ENCODE measurements at regions not wholly inside any gene's neighbourhood (a gene's known extent, or its start where the extent isn't known, plus 50 kb on each side); places are given as distances from the start of the nearest gene placed in this dataset.

DNA sequence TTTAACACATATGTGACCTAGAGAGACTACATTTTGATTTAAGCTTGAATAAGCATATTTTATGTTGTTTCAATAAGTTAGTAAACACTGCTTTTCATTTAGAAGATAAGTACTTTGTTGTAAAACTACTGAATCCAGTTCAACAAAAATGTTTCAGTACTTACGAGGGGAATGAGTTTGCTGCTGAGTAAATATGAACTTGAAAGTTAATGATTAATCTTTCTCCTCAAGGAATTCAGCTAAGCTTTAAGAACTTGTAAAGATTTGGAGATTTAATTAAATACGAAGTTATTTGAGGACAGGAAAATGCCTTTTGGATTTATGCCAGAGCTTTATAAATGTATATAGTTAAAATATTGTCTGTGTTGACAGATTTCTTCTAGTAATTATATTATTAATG lies 933.0 kb upstream of the LCORL start:
- no peak for DNase-seq (ENCODE audit: low read depth in 2 of 2)

DNA sequence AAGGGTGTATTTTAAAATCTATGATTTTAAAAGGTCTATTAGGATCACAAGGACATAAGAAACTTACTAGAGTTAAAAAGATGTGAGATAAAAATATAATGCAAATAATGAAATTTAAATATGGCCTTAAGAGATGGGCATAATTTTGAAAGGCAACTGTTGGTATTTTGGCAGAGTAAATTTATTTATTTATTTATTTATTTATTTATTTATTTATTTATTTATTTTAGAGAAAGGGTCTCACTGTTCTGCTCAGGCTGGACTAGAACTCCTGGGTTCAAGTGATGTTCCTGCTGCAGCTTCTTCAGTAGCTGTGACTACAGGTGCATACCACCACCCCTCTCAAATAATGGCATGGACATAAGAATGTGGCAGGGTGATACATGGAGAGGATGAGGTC lies 932.1 kb upstream of the LCORL start:
- DNase-seq (ENCODE audit: low read depth in 2 of 2): no peak

DNA sequence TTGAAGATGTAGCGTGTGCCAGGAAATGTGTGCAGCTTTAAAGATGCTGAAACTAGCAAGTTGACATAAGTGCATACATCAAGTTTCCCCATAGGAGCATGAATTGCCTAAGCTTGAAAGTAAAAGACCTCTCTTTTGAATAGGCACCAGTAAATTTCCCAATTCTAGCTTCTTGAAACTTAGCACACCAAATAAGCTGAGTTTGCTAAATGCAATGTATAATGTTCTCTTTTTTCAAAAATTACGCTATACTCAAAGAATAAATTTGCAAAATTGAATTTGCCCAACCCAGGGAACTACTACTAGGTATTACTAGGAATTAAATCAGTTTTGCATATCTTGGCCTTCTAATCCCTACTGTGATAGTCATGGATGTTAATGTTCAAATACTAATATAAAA lies 923.9 kb upstream of the LCORL start:
- no peak for DNase-seq (ENCODE audit: low read depth in 2 of 2)

DNA sequence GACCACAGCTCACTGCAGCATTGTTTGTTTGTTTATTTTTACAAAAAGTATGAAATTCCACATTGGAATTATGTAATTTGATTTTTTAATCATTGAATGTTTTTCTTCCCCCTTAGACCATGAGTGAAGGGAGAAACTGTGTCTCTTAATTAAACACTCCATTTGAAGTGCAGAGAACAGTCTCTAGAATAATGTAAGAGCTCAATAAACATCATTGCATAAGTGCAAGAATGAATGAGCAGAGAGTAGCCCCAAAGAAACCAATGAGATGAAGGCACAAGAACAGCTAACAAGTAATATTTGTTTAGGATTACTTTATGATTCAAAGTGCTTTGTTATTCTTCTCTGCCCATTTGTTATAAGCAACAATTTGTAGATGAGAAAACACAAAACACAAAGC lies 921.3 kb upstream of the LCORL start:
- DNase-seq (ENCODE audit: low read depth in 2 of 2): no peak

DNA sequence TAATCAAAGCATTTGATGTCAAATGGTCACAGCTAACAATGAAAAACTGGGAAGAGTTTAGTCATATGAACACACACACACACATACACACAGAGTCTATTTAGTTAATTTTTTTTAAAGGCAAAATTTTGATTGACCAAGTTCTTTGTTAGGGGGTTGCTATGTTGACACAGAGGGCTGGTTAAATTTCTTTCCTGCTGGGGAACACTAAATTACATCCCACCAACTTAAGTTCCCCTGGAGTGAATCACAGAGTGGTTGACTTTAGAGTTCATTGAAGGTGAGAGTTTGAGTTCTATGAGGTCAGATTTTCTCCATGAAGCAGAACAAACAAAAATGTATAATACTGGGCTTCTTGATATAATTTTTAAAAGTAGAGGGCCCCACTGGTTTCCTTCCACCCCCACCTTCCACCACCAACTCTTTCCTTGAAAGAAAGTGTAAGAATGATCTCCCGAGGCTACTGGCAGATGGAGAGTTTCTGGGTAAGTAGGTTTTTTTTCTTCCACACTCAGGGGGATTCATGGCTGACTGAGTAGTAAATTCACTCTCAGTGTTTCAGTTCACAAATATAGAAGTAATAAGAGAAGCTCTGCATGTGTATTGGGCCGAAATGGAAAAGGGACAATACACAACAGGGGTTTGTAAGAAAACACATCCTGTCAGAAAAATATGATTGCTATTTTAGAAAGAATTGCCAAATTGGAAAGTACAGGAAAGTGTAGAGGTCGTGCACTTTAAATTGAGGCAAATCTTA lies 917.0 kb upstream of the LCORL start:
- no peak for DNase-seq (ENCODE audit: low read depth in 2 of 2)

DNA sequence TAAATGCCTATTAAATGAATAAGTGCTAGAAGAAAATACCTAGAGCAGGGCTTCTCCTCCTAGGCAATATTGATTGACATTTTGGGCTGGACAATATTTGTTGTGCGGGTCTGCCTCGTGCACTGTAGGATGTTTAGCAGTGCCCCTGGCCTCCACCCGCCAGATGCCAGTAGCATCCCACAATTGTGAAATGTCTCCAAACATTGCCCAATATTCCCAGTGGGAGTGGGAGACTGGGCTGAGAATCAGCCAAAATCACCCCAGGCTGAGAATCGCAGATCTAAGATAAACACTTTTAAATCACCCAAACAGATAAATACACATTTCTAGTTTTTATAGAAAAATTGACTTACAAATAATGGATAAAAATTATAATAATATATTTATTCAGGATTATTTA lies 916.2 kb upstream of the LCORL start:
- no peak for DNase-seq (ENCODE audit: low read depth in 2 of 2)

DNA sequence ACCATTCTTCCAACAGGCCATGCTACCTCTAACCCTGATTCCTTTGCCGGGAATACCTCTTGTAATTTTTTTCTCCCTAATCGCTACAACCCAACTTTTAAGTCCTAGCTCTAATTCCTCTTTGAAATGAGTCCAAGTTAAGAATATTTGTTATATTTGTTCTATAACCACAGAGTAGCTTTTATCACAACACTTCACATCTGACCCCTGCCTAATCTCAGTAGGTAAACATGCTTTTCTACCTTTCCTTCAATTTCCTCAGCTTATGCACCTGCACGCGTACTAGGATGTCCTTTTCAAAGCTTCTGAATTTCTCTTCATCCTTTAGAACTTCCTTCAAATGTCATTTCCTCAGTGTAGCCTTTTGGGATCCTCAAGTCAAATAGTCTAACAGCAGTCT lies 915.5 kb upstream of the LCORL start:
- DNase-seq (ENCODE audit: low read depth in 2 of 2): no peak

DNA sequence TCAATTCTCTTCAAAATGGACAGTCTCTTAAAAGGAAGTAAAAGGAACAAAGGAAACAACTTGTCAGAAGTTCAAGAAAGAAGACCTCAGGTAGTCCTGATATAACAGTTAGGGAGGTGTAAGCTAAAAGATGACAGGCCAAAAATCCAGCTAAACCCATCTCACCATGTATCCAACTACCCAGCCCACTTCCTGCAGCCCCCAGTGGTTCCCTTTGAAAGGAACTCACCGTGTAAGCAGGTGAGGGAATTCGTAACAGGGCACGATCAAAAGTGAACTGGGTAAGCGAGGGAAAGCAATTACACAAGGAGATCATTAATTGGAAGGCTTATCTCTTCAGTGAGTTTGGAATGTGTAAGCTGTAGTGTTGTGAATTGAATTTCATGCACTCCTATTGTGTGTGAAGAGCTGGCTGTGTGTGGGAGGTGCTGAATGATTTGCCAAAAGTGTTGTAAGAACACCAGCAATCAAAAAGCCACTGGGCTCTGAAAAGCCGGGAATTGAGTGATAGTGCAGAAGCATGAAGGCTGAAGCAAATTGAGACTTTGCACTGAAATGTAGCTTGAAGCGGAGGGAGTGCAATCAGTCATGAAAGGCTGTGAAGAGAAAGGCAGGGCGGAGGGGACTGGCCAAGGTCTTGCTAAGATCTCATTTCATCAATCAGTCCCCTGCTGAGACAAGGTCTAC lies 914.2 kb upstream of the LCORL start:
- no peak for DNase-seq (ENCODE audit: low read depth in 2 of 2)

DNA sequence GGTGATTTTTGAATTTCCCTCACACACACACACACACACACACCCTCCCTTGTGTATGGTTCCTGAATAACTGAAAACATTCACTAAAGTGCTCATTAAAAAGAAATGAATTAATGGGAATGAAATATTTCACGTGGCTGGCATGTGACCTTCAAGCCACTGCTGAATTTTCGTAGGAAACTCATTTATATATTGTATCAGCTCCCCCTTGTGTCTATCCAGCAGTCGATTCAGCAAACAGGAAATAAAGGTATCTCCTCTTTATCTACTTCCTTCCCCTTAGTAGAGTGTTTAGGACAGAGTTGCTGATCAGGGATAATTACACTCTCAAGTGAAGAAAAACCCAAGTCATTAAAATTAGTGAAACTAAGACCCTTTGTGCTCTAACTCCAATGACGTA lies 912.6 kb upstream of the LCORL start:
- no peak for DNase-seq (ENCODE audit: low read depth in 2 of 2)

DNA sequence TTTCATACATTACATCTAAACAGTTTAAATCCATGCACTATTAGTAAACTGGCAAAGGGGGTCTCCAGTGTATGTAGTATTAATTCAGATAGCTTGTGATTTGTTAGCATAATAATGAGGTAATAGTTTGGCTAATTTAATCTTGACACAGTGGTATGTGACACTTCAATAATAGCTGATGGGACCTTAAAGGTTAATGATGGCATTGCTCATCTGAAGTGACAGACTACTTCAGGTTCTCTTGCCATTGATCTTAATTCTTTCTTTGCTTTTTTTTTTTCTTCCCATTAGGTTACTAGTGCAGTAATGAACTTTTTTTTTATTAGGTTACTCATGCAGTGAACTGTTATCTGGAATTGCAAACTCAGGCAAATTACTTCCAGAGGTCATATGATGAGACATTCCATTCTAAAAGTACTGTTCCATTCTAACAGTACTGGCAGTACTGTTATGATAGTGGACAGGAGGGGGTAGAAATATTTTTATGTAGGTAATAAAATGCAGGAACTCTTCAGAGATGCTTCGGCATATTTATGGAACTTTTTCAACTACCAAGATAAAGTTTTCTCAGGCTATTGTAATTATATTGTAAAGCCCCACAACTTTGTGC lies 911.3 kb upstream of the LCORL start:
- DNase-seq (ENCODE audit: low read depth in 2 of 2): no peak

DNA sequence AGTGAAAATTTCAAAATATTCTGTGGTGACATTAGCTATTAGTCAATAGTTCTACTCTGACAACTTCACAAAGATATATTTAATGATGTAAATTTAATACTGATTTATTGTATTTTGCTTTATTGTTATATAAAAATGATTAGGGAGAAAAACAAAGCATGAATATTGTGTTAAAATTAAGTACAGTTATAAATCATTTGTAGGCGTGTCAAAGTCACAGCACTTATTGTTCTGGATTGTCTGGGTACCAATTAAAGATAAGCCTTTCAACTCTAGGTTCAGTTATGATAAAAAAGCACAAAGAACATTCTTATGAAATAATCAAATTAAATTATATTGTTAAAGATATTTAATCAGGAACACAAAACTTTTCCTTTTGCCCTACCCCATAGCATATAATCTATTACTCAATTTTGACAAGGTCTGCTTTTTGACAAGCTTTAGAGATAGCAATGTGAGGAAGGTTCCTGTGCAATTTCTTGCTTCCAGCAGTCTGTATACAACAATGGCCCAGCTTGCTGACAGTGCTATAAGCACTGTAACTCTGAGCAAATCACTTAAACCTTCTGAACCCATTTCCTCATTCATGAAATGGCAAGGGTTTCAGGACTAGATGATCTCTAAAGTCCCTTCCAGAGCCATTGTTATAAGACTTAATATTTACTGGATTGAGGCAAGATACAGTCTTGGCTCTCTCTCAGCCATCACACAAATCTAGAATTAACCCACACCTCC lies 910.3 kb upstream of the LCORL start:
- no peak for DNase-seq (ENCODE audit: low read depth in 2 of 2)

DNA sequence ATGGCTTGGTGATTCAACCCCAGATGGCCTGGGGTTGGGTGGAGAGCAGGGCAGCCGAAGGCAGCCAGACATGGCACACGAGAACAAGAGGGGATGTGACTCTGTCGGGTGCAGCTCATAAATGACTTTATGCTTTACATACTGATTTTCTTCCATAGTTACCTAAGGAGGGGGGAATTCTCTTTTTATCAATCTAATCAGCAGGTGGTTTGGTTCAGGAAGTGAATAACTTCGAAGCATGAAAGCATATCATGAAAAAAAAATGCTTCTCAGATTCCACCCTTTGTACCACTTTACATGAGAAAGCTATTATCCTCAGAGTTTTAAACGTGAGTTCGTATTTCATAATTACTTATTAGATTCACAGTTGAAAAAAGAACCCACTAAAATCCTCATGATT lies 908.9 kb upstream of the LCORL start:
- no peak for DNase-seq (ENCODE audit: low read depth in 2 of 2)

DNA sequence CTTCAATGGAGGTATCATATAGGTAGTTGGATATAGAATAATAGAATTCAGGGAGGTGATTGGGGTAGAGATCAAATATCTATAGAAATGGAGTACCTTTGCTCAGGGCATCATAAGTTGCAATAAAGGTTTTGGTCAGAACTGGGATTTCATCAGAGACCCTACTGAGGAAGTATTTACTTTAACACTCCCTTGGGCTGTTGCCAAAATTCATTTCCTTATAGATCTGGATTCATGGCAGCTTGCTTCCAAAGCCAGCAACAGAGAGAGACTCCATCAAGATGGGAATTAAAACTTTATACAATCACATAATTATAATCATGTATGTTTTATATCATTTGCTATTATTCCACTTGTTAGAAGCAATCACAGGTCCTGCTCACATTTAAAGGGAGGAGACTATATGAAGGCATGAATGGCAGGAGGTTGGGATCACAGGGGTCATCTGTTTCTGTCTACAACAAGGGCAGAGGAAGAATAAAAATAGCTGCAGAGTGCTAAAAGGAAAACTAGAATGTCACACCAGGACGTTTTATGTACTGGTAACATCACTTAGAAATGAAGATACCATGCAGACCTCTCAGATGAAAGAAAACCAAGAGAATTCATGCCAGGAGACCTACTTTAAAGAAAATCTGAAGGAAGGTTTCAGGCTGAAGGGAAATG lies 902.1 kb upstream of the LCORL start:
- no peak for DNase-seq (ENCODE audit: low read depth in 2 of 2)

DNA sequence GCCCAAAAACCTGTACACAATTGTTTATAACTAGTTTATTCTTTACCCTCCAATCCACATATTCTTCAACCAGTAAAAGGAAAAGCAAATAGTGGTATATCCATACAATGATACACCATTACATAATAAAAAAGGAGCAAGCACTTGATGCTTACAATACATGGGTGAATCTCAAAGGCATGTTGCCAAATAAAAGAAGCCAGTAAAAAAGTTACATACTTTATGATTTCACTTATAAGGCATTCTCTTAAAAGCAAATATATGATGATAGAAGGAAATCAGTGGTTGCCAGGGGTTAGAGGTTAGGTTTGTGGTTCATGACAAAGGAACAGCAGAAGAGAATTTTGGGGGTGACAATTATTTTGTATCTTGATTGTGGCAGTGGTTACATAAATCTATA lies 896.1 kb upstream of the LCORL start:
- no peak for DNase-seq (ENCODE audit: low read depth in 2 of 2)

DNA sequence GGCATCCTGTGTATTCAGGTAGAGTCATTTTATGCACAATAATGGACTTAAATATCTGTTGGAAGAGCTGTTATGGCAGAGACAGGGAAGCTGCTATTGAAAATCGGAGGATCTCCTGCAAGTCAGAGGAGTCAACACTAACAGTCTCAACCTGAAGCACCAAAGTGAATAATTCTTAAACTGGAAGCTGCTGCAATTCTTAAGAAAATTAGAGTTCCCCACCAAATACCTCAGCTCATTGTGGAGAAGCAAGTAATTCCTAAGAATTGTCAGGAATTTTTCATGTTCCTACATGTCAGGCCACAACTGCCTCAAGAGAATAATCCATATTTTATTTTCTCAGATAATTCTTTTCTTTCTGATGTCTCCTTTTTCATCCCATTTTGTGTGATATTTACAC lies 892.6 kb upstream of the LCORL start:
- DNase-seq (ENCODE audit: low read depth in 2 of 2): no peak

DNA sequence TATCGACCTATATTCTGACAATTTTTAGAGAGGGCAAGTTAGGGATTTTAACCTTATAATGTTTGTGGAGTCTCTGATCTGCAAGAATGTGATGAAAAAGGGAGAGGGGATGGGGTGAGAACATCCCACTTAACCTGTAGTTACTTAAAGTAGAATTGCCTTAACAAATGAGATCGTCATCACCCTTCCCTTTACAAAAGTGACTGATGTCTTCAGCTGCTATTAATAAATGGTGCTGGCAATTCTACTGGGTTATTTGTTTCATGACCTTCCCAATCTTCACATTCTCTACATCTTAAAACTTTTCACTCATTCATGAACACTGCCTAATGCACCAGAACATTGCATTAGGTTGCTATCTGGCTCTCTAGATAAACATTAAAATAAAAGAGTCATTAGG lies 873.4 kb upstream of the LCORL start:
- no peak for DNase-seq (ENCODE audit: low read depth in 2 of 2)

DNA sequence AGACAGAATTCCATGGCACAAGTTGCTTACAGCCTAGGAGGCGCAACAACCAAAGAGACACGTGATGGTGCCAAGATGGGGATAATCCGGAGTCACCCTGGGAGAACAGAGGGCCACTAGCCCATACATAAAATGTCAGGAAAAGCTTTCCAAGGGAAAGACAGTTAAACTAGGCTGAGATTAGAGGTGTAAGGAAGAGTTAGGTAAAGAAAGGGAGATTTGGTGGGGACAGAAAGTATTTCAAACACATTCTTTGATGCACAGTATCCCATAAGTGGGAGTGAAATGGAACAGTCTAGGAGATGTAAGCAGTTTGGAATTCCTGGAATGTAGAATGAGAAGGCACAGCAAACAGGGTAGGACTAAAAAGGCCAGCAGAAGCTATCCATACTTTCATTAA lies 860.9 kb upstream of the LCORL start:
- no peak for DNase-seq (ENCODE audit: low read depth in 2 of 2)

DNA sequence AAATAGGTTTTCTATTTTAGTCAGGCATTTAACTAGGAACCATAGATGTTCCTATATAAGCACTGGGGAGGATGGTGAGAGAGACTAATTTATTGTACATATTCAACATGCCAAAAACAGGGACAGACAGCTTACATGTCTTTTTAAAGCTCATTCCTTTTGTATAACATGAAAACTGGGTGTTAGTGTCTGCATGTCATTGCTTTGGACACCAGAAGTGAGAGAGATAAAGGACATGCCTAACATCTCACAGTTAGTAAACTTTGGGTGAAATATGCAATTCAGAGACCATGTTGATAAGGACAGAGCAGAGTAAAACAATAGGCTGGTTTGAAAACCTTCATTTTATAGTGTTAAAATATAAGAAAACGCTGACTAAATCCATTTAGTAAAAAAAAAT lies 860.0 kb upstream of the LCORL start:
- DNase-seq (ENCODE audit: low read depth in 2 of 2): no peak

DNA sequence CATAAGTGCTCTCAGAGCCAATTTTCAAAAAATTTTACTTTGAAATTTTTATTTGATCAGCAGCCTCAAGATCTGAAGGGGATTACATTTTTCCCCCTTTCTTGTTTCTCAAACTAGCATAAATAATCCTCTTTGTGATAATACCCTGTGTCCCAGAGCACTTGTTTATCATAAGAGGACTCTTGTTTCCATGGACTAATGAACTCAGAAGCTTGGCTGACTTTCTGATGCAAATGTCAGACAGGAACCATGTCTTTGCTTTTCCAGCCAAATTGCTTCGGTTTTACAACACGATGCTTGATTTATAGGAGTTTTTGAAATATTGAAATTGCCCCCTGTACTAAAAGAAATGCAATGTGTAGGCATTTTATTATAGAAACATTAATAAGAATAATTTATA lies 859.3 kb upstream of the LCORL start:
- DNase-seq (ENCODE audit: low read depth in 2 of 2): no peak

DNA sequence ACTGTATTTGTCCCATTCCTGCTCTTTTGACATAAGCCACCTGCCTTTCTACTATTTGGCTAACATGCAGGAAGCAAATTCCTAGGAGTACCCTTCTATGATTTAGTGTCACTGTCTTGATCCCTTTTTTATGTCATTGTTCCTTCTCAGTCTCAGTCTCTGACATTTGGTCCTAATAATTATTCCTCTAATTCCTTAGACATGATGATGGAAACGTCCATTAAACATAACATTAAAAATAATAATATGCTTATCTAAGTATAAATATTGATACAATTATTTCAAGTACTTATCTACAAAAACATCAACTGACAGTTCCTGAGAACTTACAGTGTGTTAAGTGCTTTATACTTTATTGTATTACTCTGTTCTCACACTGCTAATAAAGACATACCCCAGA lies 857.0 kb upstream of the LCORL start:
- DNase-seq (ENCODE audit: low read depth in 2 of 2): no peak

DNA sequence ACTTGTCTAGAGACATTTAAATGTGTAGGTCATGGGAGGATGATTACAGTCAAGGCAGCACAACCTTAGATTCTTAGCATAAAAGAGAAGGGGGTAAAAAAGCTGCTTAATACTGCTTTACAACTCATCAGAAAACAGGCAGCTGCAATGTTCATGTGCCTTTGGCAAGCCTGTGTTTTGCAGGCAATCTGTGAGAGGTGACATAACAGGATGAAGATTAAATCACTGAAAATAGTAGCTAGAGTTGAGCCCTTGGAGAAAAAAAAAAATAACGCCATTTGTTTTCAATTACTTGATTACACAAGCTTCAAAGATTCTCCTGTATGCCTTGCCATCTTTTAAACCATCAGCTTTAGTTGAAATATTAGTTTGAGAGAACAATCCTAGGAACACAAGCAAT lies 847.6 kb upstream of the LCORL start:
- no peak for DNase-seq (ENCODE audit: low read depth in 2 of 2)

Measured in stimulated activated CD4-positive, alpha-beta T cell treated with anti-CD3 and anti-CD28 coated beads, Interleukin-1b, Interleukin-23, amount 100 ng/mL, for 4 hours (primary cell).